ENCODE measurements at regions not wholly inside any gene's neighbourhood (a gene's known extent, or its start where the extent isn't known, plus 50 kb on each side); places are given as distances from the start of the nearest gene placed in this dataset.

DNA sequence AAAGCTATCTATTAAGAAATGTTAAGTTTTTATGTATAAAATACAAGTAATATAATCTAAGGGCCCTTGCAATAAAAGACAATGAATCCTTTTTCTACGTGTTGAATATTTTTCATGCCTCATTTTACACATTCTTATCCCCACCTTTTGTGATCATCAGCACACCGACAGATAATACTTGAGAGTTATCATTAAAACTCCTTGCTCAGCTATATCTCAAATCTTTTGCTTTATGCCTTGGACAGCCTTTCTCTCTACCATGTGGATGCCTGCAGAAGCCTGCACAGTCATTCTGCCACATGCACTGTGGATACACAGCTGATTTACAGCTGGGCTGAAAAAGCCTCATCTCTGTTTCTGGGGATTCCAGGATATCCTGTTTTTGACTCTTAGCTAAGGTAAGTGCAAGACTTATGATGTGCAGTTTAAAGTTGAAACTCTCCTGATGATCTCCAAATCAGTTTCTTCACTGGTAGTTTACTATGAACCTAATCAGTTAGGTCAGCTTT is 1565.1 kb downstream of the SI start:
- H4K20me1 ChIP-seq (ENCODE audit: insufficient read depth), result no peaks in the 10 kb centered on the region
- no peak overlapping the region for H3K4me2 ChIP-seq
- no peak overlapping the region for H2AFZ ChIP-seq (ENCODE audit: low read depth)
- ChIA-PET POLR2A (no interaction called here), CTCF (interaction anchor here (1.2 kb wide), 1 partner anchor 417 kb away, joined by 3 read pairs; no protein-coding TSS in a partner anchor)
- no peaks in the 10 kb centered on the region; the same call in 1 of the 2 replicates for H3K9me3 ChIP-seq
- H3K9ac ChIP-seq, result no peak overlapping the region
- no peaks in the 10 kb centered on the region for H3K79me2 ChIP-seq (ENCODE audit: insufficient read depth)
- DNase-seq, result no peak
- H3F3A ChIP-seq (replicated peaks; ENCODE audit: insufficient read depth), result no peaks in the 10 kb centered on the region
- TF ChIP-seq RXRA (IDR thresholded peaks at IDR 0.05; ENCODE audit: borderline replicate concordance, low read depth) (no peak), YY1 (IDR thresholded peaks at IDR 0.05; ENCODE audit: low read depth) (no peak), POLR2AphosphoS5 (IDR thresholded peaks at IDR 0.05; ENCODE audit: low read depth, low read length) (no peak), RFX5 (IDR thresholded peaks at IDR 0.05; ENCODE audit: low read length) (no peak), TCF12 (IDR thresholded peaks at IDR 0.05) (no peak), EZH2phosphoT487 (IDR thresholded peaks at IDR 0.05; ENCODE audit: borderline replicate concordance, low read depth) (no peak), TEAD4 (IDR thresholded peaks at IDR 0.05; ENCODE audit: borderline replicate concordance, insufficient read depth) (no peak)
- TF ChIP-seq, protein P1, sequence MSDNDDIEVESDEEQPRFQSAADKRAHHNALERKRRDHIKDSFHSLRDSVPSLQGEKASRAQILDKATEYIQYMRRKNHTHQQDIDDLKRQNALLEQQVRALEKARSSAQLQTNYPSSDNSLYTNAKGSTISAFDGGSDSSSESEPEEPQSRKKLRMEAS (IDR thresholded peaks at IDR 0.05; ENCODE audit: low read depth), result no peak
- no peaks in the 10 kb centered on the region for H3K27me3 ChIP-seq (ENCODE audit: insufficient read depth)
- no peak overlapping the region for H3K4me3 ChIP-seq (ENCODE audit: low read depth in 2 of 2, low read length in 1 of 2)
- WGBS (ENCODE audit: low lambda C conversion rate), result 24% methylated on average over 2 of the region's 2 CpGs
- H3K27ac ChIP-seq (ENCODE audit: low read depth in 2 of 2, low read length in 1 of 2), result no peak overlapping the region
- H3K9me2 ChIP-seq, result no peaks in the 10 kb centered on the region
- no peaks in the 10 kb centered on the region for H3K36me3 ChIP-seq (replicated peaks in 1 of 2; ENCODE audit: control insufficient read depth in 1 of 2, insufficient read depth in 2 of 2, low read length in 1 of 2)
- no peaks in the 10 kb centered on the region for H3K4me1 ChIP-seq (ENCODE audit: control insufficient read depth in 1 of 2, insufficient read depth in 2 of 2, low read depth in 1 of 2, low read length in 1 of 2)

DNA sequence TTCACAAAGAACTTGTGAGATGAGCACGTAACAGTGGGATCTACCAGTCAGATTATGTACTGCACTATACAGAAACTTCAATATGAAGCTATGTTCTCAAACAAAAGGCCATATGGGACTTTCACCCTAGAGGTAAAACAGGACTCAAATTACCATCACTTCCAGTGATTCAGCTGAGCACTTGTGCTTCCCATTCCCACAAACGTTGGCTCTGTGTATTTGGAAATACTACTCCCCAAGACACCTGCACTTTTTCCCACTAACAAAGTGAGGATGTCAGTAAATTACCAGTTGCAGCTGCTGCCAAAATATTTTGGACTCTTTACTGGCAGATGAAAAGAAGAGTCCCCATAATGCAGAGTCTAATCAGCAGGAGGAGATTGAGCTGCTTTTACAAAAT is 1570.1 kb downstream of the SI start:
- no peak for DNase-seq
- H3K27me3 ChIP-seq (ENCODE audit: insufficient read depth), result no peaks in the 10 kb centered on the region
- POLR2A ChIA-PET, result no interaction called here
- CTCF ChIA-PET, result no interaction called here
- H3K4me3 ChIP-seq (ENCODE audit: low read depth in 2 of 2, low read length in 1 of 2), result no peak overlapping the region
- H3K27ac ChIP-seq (ENCODE audit: low read depth in 2 of 2, low read length in 1 of 2), result no peak overlapping the region
- H3K79me2 ChIP-seq (ENCODE audit: insufficient read depth), result no peaks in the 10 kb centered on the region
- H2AFZ ChIP-seq (ENCODE audit: low read depth), result no peak overlapping the region
- no peak overlapping the region for H3K9ac ChIP-seq
- no peaks in the 10 kb centered on the region for H3K4me1 ChIP-seq (ENCODE audit: control insufficient read depth in 1 of 2, insufficient read depth in 2 of 2, low read depth in 1 of 2, low read length in 1 of 2)
- H3K4me2 ChIP-seq, result no peak overlapping the region
- H4K20me1 ChIP-seq (ENCODE audit: insufficient read depth), result no peaks in the 10 kb centered on the region
- H3K9me2 ChIP-seq, result no peaks in the 10 kb centered on the region
- no peaks in the 10 kb centered on the region for H3F3A ChIP-seq (replicated peaks; ENCODE audit: insufficient read depth)
- H3K36me3 ChIP-seq (replicated peaks in 1 of 2; ENCODE audit: control insufficient read depth in 1 of 2, insufficient read depth in 2 of 2, low read length in 1 of 2), result no peaks in the 10 kb centered on the region
- 0% methylated on average over 2 of the region's 2 CpGs for WGBS (ENCODE audit: low lambda C conversion rate)
- H3K9me3 ChIP-seq, result no peaks in the 10 kb centered on the region
- no peak for TF ChIP-seq JUND (IDR thresholded peaks at IDR 0.05)

DNA sequence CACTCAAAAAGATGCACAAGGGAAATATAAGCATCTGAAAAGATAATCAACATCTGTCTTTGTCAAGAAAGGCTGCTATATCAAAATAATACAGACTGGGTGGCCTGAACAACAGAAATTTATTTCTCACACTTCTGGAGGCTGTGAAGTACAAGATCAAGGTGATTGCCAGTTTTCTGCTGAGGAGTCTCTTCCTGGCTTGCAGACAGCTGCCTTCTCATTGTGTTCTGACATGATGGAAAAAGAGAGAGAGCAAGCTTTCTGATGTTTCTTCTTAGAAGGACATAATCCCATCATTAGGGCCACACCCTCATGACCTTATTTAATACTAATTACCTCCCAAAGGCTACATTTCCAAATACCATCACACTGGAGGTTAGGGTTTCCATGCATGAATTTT is 1573.3 kb downstream of the SI start:
- no peak overlapping the region for H3K9ac ChIP-seq
- H4K20me1 ChIP-seq (ENCODE audit: insufficient read depth), result no peaks in the 10 kb centered on the region
- H3K4me3 ChIP-seq (ENCODE audit: low read depth in 2 of 2, low read length in 1 of 2), result no peak overlapping the region
- no peaks in the 10 kb centered on the region for H3K36me3 ChIP-seq (replicated peaks in 1 of 2; ENCODE audit: control insufficient read depth in 1 of 2, insufficient read depth in 2 of 2, low read length in 1 of 2)
- no peaks in the 10 kb centered on the region for H3K9me3 ChIP-seq
- POLR2A ChIA-PET, result no interaction called here
- H3K9me2 ChIP-seq, result no peaks in the 10 kb centered on the region
- no peaks in the 10 kb centered on the region for H3F3A ChIP-seq (replicated peaks; ENCODE audit: insufficient read depth)
- H3K4me2 ChIP-seq, result no peak overlapping the region
- no peak overlapping the region for H2AFZ ChIP-seq (ENCODE audit: low read depth)
- H3K27me3 ChIP-seq (ENCODE audit: insufficient read depth), result no peaks in the 10 kb centered on the region
- H3K79me2 ChIP-seq (ENCODE audit: insufficient read depth), result no peaks in the 10 kb centered on the region
- H3K4me1 ChIP-seq (ENCODE audit: control insufficient read depth in 1 of 2, insufficient read depth in 2 of 2, low read depth in 1 of 2, low read length in 1 of 2), result no peaks in the 10 kb centered on the region
- CTCF ChIA-PET, result no interaction called here
- DNase-seq, result no peak
- no peak overlapping the region for H3K27ac ChIP-seq (ENCODE audit: low read depth in 2 of 2, low read length in 1 of 2)
- TF ChIP-seq MXI1 (IDR thresholded peaks at IDR 0.05; ENCODE audit: low read depth, low read length) (no peak), TEAD4 (IDR thresholded peaks at IDR 0.05; ENCODE audit: borderline replicate concordance, insufficient read depth) (no peak), YY1 (IDR thresholded peaks at IDR 0.05; ENCODE audit: low read depth) (no peak), NRF1 (IDR thresholded peaks at IDR 0.05; ENCODE audit: low read depth, low read length) (no peak), SIN3A (IDR thresholded peaks at IDR 0.05; ENCODE audit: borderline replicate concordance, low read depth, low read length) (no peak), FOXM1 (IDR thresholded peaks at IDR 0.05; ENCODE audit: low read depth) (no peak), POLR2AphosphoS5 (IDR thresholded peaks at IDR 0.05; ENCODE audit: low read depth, low read length) (no peak), CHD2 (IDR thresholded peaks at IDR 0.05; ENCODE audit: low read length, partially characterized antibody) (no peak), EP300 (IDR thresholded peaks at IDR 0.05; ENCODE audit: borderline replicate concordance in 1 of 2, low read depth in 1 of 2, low read length in 1 of 2) (no peak)
- TF ChIP-seq, protein P2, sequence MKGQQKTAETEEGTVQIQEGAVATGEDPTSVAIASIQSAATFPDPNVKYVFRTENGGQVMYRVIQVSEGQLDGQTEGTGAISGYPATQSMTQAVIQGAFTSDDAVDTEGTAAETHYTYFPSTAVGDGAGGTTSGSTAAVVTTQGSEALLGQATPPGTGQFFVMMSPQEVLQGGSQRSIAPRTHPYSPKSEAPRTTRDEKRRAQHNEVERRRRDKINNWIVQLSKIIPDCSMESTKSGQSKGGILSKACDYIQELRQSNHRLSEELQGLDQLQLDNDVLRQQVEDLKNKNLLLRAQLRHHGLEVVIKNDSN (IDR thresholded peaks at IDR 0.05; ENCODE audit: borderline replicate concordance, low read depth), result no peak
- TF ChIP-seq, protein P3, sequence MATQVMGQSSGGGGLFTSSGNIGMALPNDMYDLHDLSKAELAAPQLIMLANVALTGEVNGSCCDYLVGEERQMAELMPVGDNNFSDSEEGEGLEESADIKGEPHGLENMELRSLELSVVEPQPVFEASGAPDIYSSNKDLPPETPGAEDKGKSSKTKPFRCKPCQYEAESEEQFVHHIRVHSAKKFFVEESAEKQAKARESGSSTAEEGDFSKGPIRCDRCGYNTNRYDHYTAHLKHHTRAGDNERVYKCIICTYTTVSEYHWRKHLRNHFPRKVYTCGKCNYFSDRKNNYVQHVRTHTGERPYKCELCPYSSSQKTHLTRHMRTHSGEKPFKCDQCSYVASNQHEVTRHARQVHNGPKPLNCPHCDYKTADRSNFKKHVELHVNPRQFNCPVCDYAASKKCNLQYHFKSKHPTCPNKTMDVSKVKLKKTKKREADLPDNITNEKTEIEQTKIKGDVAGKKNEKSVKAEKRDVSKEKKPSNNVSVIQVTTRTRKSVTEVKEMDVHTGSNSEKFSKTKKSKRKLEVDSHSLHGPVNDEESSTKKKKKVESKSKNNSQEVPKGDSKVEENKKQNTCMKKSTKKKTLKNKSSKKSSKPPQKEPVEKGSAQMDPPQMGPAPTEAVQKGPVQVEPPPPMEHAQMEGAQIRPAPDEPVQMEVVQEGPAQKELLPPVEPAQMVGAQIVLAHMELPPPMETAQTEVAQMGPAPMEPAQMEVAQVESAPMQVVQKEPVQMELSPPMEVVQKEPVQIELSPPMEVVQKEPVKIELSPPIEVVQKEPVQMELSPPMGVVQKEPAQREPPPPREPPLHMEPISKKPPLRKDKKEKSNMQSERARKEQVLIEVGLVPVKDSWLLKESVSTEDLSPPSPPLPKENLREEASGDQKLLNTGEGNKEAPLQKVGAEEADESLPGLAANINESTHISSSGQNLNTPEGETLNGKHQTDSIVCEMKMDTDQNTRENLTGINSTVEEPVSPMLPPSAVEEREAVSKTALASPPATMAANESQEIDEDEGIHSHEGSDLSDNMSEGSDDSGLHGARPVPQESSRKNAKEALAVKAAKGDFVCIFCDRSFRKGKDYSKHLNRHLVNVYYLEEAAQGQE (IDR thresholded peaks at IDR 0.05; ENCODE audit: low read depth, low read length), result no peak
- TF ChIP-seq, protein P4, sequence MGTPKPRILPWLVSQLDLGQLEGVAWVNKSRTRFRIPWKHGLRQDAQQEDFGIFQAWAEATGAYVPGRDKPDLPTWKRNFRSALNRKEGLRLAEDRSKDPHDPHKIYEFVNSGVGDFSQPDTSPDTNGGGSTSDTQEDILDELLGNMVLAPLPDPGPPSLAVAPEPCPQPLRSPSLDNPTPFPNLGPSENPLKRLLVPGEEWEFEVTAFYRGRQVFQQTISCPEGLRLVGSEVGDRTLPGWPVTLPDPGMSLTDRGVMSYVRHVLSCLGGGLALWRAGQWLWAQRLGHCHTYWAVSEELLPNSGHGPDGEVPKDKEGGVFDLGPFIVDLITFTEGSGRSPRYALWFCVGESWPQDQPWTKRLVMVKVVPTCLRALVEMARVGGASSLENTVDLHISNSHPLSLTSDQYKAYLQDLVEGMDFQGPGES (IDR thresholded peaks at IDR 0.05; ENCODE audit: low read depth, low read length), result no peak

All from SK-N-SH (cell line).